CD14-positive monocyte (primary cell): ENCODE measurements at regions not wholly inside any gene's neighbourhood (a gene's known extent, or its start where the extent isn't known, plus 50 kb on each side); places are given as distances from the start of the nearest gene placed in this dataset.

Experiments
- DNase-seq, 3 donors: peaks; one replicate each; pipeline ENCODE4 v3.0.0-alpha.2; 2011 to 2022
- H2AFZ ChIP-seq: 2 replicates; pipeline ENCODE4 v1.6.0; 2012; ENCODE audit warnings: mild to moderate bottlenecking, low read depth, low read length, inconsistent platforms; ENCODE audit not compliant: insufficient read depth, poor library complexity, severe bottlenecking
- H3K27ac ChIP-seq, 2 donors: 1 replicate in 1 of 2; 2 replicates in 1 of 2; pipeline ENCODE4 v1.5.1; 2012 to 2013; ENCODE audit warnings: low read length in 2 of 2, control low read depth in 1 of 2, inconsistent platforms in 1 of 2, low read depth in 1 of 2, mild to moderate bottlenecking in 1 of 2
- H3K27me3 ChIP-seq, 2 donors: one replicate each; pipeline versions ENCODE4 v1.6.0 to v1.6.1; 2011 to 2013; ENCODE audit warnings: low read length in 2 of 2; ENCODE audit not compliant: control insufficient read depth in 2 of 2, insufficient read depth in 2 of 2
- H3K36me3 ChIP-seq, 2 donors: replicated peaks in 1 of 2; 1 replicate in 1 of 2; 2 replicates in 1 of 2; pipeline versions ENCODE4 v1.5.1 to v1.6.1; 2012 to 2013; ENCODE audit warnings: low read length in 2 of 2, control low read depth in 1 of 2, inconsistent platforms in 1 of 2, mild to moderate bottlenecking in 1 of 2; ENCODE audit not compliant: insufficient read depth in 2 of 2, control insufficient read depth in 1 of 2
- H3K4me1 ChIP-seq, 2 donors: 1 replicate in 1 of 2; 2 replicates in 1 of 2; pipeline versions ENCODE4 v1.5.1 to v1.6.1; 2012 to 2013; ENCODE audit warnings: low read length in 2 of 2, control low read depth in 1 of 2, inconsistent platforms in 1 of 2, mild to moderate bottlenecking in 1 of 2, moderate library complexity in 1 of 2; ENCODE audit not compliant: insufficient read depth in 2 of 2, control insufficient read depth in 1 of 2
- H3K4me2 ChIP-seq: replicated peaks from 2 replicates; pipeline ENCODE3; 2012; ENCODE audit warnings: low read length, moderate library complexity, mild to moderate bottlenecking; ENCODE audit not compliant: poor library complexity, severe bottlenecking; ENCODE audit errors: extremely low read depth
- H3K4me3 ChIP-seq, 3 experiments: fragments of 200-600 bp in 1 of 3; sonication (generic) in 1 of 3; replicated peaks in 1 of 3; 1 replicate in 2 of 3; 2 replicates in 1 of 3; pipeline ENCODE4 v1.5.1; 2011 to 2013; ENCODE audit warnings: low read length in 3 of 3, mild to moderate bottlenecking in 3 of 3, control low read depth in 2 of 3, low read depth in 2 of 3, inconsistent platforms in 1 of 3, moderate library complexity in 1 of 3
- H3K79me2 ChIP-seq: 2 replicates; pipeline ENCODE4 v1.6.0; 2012; ENCODE audit warnings: mild to moderate bottlenecking, control low read depth, inconsistent platforms, low read length, moderate library complexity; ENCODE audit not compliant: insufficient read depth
- H3K9ac ChIP-seq: 2 replicates; pipeline ENCODE4 v1.6.0; 2017; ENCODE audit warnings: low read length, mild to moderate bottlenecking; ENCODE audit not compliant: insufficient read depth, poor library complexity, severe bottlenecking
- H3K9me3 ChIP-seq, 2 donors: replicated peaks in 1 of 2; 1 replicate in 1 of 2; 2 replicates in 1 of 2; pipeline versions ENCODE4 v1.5.1 to v1.6.1; 2012 to 2013; ENCODE audit warnings: low read length in 2 of 2, control low read depth in 1 of 2; ENCODE audit not compliant: control insufficient read depth in 1 of 2, insufficient read depth in 1 of 2
- H4K20me1 ChIP-seq: 2 replicates; pipeline ENCODE4 v1.6.0; 2012; ENCODE audit warnings: mild to moderate bottlenecking, low read length, control low read depth, moderate library complexity; ENCODE audit not compliant: insufficient read depth
- H3K27ac Mint-ChIP-seq, 7 donors: one replicate each; pipeline ENCODE4 v1.8.0; 2020; ENCODE audit warnings: mild to moderate bottlenecking in 7 of 7, mixed read lengths in 7 of 7, moderate library complexity in 6 of 7, inconsistent platforms in 2 of 7
- H3K27me3 Mint-ChIP-seq, 3 donors: one replicate each; pipeline ENCODE4 v1.8.0; 2021 to 2022; ENCODE audit warnings: low read depth in 3 of 3, mild to moderate bottlenecking in 3 of 3, mixed read lengths in 3 of 3, moderate library complexity in 3 of 3, inconsistent platforms in 1 of 3
- H3K36me3 Mint-ChIP-seq, 2 donors: one replicate each; pipeline ENCODE4 v1.8.0; 2020; ENCODE audit warnings: mixed read lengths in 2 of 2, inconsistent platforms in 1 of 2, mild to moderate bottlenecking in 1 of 2
- H3K4me1 Mint-ChIP-seq: one replicate; pipeline ENCODE4 v1.8.0; 2020; ENCODE audit warnings: mild to moderate bottlenecking, mixed read lengths
- H3K4me3 Mint-ChIP-seq, 2 donors: one replicate each; pipeline ENCODE4 v1.8.0; 2020; ENCODE audit warnings: mild to moderate bottlenecking in 2 of 2, mixed read lengths in 2 of 2, moderate library complexity in 1 of 2
- H3K9me3 Mint-ChIP-seq, 7 donors: one replicate each; pipeline ENCODE4 v1.8.0; 2020 to 2022; ENCODE audit warnings: mixed read lengths in 7 of 7, mild to moderate bottlenecking in 6 of 7, moderate library complexity in 6 of 7, inconsistent platforms in 2 of 7
- WGBS: methylation state at CpG from one replicate; pipeline ENCODE4 v1.1.5; 2013; ENCODE audit warnings: missing lambda C conversion rate; ENCODE audit not compliant: insufficient coverage; 5-methylcytosine and 5-hydroxymethylcytosine counted together
- intact Hi-C, 2 donors: fragments of 100-400 bp; cut with micrococcal nuclease; formaldehyde crosslinking; loops; one replicate each; pipeline versions ENCODE4 v1.15.0 to v1.15.1; 2023
- TF ChIP-seq, protein P1 (sequence below): fragments of 200-600 bp; IDR thresholded peaks from one replicate; pipeline ENCODE4 v1.8.0; 2022; ENCODE audit warnings: antibody characterized with exemption, mild to moderate bottlenecking

DNA sequence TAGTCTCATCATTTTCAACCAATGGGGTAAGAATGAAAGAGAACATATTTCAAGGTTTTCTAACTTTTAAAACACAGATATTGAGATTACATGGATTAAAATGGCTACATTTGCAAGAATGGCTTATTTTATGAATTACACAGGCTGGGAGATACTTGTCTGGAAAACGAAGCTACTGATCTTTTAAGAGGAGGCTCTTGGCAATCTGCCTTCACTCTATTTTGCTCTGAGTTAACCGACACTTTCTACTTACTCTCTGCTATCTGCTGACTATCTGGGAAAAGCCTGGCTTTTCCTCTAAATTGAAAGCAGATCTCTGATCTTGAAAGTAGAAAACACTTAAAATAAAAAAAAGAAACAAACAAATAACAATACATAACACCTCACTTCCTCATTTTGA is 325.4 kb upstream of the LINC00305 start:
- Histone ChIP-seq H3K9me3 (no peaks in the 10 kb centered on the region), H3K4me3 (no peak overlapping the region), H3K9ac (no peak overlapping the region), H3K27ac (no peak overlapping the region), H2AFZ (no peak overlapping the region), H4K20me1 (no peaks in the 10 kb centered on the region), H3K4me1 (no peaks in the 10 kb centered on the region), H3K79me2 (no peaks in the 10 kb centered on the region), H3K36me3 (no peaks in the 10 kb centered on the region), H3K4me2 (no peak overlapping the region), H3K27me3 (no peaks in the 10 kb centered on the region)
- intact Hi-C loops: no loop called here
- Mint-ChIP-seq H3K27me3 (peaks cover 0 to 2% (median 2%) of the 10 kb centered on the region in 3 donors), H3K4me1 (no peaks in the 10 kb centered on the region), H3K36me3 (no peaks in the 10 kb centered on the region), H3K4me3 (no peak overlapping the region), H3K27ac (no peak overlapping the region), H3K9me3 (peaks cover 0 to 2% (median 0%) of the 10 kb centered on the region in 7 donors)
- DNase-seq: no peak
- TF ChIP-seq, protein P1, sequence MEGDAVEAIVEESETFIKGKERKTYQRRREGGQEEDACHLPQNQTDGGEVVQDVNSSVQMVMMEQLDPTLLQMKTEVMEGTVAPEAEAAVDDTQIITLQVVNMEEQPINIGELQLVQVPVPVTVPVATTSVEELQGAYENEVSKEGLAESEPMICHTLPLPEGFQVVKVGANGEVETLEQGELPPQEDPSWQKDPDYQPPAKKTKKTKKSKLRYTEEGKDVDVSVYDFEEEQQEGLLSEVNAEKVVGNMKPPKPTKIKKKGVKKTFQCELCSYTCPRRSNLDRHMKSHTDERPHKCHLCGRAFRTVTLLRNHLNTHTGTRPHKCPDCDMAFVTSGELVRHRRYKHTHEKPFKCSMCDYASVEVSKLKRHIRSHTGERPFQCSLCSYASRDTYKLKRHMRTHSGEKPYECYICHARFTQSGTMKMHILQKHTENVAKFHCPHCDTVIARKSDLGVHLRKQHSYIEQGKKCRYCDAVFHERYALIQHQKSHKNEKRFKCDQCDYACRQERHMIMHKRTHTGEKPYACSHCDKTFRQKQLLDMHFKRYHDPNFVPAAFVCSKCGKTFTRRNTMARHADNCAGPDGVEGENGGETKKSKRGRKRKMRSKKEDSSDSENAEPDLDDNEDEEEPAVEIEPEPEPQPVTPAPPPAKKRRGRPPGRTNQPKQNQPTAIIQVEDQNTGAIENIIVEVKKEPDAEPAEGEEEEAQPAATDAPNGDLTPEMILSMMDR: no peak
- WGBS: 80% methylated on average over 1 of the region's 2 CpGs

DNA sequence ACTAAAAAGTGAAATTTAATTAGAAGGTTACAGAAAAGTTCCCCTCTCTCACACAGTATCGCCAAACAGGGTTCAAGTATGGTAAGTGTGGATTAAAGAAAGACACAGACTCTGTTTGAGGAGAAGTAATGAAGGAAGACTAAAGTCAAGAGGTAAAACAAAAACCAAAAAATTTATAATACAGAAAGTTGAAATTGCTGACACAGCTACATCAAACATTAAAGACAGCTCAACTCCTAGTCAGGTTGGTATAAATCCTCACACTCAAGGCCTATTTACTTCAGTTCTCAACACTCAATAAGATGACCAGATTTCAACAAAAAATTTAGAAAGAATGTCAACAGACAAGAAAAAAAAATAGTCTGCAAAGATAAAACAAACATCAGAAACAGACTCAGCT is 300.5 kb upstream of the LINC00305 start:
- Histone ChIP-seq H3K4me1 (no peaks in the 10 kb centered on the region), H3K4me2 (no peak overlapping the region), H3K27me3 (no peaks in the 10 kb centered on the region), H3K9me3 (no peaks in the 10 kb centered on the region), H4K20me1 (no peaks in the 10 kb centered on the region), H3K36me3 (no peaks in the 10 kb centered on the region), H3K27ac (no peak overlapping the region), H3K9ac (no peak overlapping the region), H3K79me2 (no peaks in the 10 kb centered on the region), H3K4me3 (no peak overlapping the region), H2AFZ (no peak overlapping the region)
- Mint-ChIP-seq H3K4me1 (peaks cover 3% of the 10 kb centered on the region), H3K4me3 (no peak overlapping the region), H3K27me3 (no peaks in the 10 kb centered on the region), H3K9me3 (peaks cover 0 to 10% (median 3%) of the 10 kb centered on the region in 7 donors), H3K36me3 (no peaks in the 10 kb centered on the region), H3K27ac (no peak overlapping the region)
- TF ChIP-seq, protein P1: no peak
- no CpG with 5 or more reads among the region's 1 CpG for WGBS
- intact Hi-C loops: no loop called here
- no peak for DNase-seq
